ENCODE measurements at regions not wholly inside any gene's neighbourhood (a gene's known extent, or its start where the extent isn't known, plus 50 kb on each side); places are given as distances from the start of the nearest gene placed in this dataset.

GRCh38 chr7:67406976-67407375, 410.3 kb downstream of the TYW1 start:
- Histone ChIP-seq H4K91ac (ENCODE audit: insufficient read depth, low read depth, low read length) (no peak overlapping the region), H3K4ac (ENCODE audit: low read depth, low read length) (no peak overlapping the region), H2AK9ac (replicated peaks; ENCODE audit: low read depth, low read length, poor library complexity) (no peak overlapping the region), H3K27ac (ENCODE audit: insufficient read depth, low read length) (no peak overlapping the region), H3K27me3 (ENCODE audit: control insufficient read depth, insufficient read depth, low read length) (no peaks in the 10 kb centered on the region), H3K79me1 (ENCODE audit: low read depth in 1 of 2, low read length in 2 of 2) (no peaks in the 10 kb centered on the region), H3K4me3 (ENCODE audit: insufficient read depth, low read depth, low read length) (no peak overlapping the region), H3K4me1 (ENCODE audit: control insufficient read depth, insufficient read depth, low read length) (no peaks in the 10 kb centered on the region), H4K8ac (ENCODE audit: low read depth in 2 of 2, low read length in 2 of 2) (no peak overlapping the region), H2BK15ac (ENCODE audit: low read depth, low read length) (no peak overlapping the region), H3K23ac (ENCODE audit: low read depth, low read length) (no peak overlapping the region), H3K9me1 (ENCODE audit: insufficient read depth, low read length) (no peaks in the 10 kb centered on the region), H3K9ac (ENCODE audit: low read depth, low read length) (no peak overlapping the region), H2BK20ac (ENCODE audit: low read depth, low read length) (no peak overlapping the region), H2AK5ac (ENCODE audit: low read depth, low read length) (no peak overlapping the region), H2AFZ (replicated peaks; ENCODE audit: low read length, poor library complexity) (no peak overlapping the region), H3K56ac (ENCODE audit: extremely low read depth, insufficient read depth, low read length) (no peak overlapping the region), H3K9me3 (ENCODE audit: control insufficient read depth, insufficient read depth, low read length) (no peaks in the 10 kb centered on the region), H3K36me3 (ENCODE audit: control insufficient read depth, insufficient read depth, low read length) (no peaks in the 10 kb centered on the region), H4K20me1 (ENCODE audit: insufficient read depth, low read length) (no peaks in the 10 kb centered on the region), H3K4me2 (ENCODE audit: low read depth, low read length) (no peak overlapping the region), H2BK120ac (ENCODE audit: low read depth, low read length) (no peak overlapping the region), H3K14ac (replicated peaks; ENCODE audit: low read depth, low read length) (no peak overlapping the region), H2BK5ac (ENCODE audit: low read depth, low read length, poor library complexity, severe bottlenecking) (no peak overlapping the region), H3K18ac (ENCODE audit: low read depth, low read length) (no peak overlapping the region), H4K5ac (ENCODE audit: low read depth, low read length) (no peak overlapping the region)
- in situ Hi-C loops (cut with MboI; ENCODE audit: low sequenced_read_pairs), result no loop called here
- dilution Hi-C loops (cut with HindIII; ENCODE audit: low sequenced_read_pairs, unreplicated experiment), result no loop called here
- ATAC-seq (ENCODE audit: low read depth), result no peak
- DNase-seq, result no peak
- WGBS, 2 experiments (ENCODE audit: extremely low coverage in 2 of 2, insufficient read length in 1 of 2), result no CpG with 5 or more reads among the region's 1 CpG
- intact Hi-C loops (cut with micrococcal nuclease), result no loop called here
- no peak for TF ChIP-seq NFE2L2 (IDR thresholded peaks at IDR 0.05; ENCODE audit: low read depth, low read length)
- TF ChIP-seq CEBPB (IDR thresholded peaks at IDR 0.05; ENCODE audit: low read depth, low read length), result no peak
- no peak for TF ChIP-seq RAD21 (IDR thresholded peaks at IDR 0.05; ENCODE audit: low read length)
- no peak for TF ChIP-seq MAZ (IDR thresholded peaks at IDR 0.05; ENCODE audit: borderline replicate concordance, low read depth, low read length)
- ChIA-PET CTCF (no interaction called here), POLR2A (ENCODE audit: unreplicated experiment) (no interaction called here)
- BruUV-seq (replicated peaks), result no TSS peak

Data from IMR-90 (cell line).